Germinal center (tissue), 1 donor: ENCODE measurements at regions not wholly inside any gene's neighbourhood (a gene's known extent, or its start where the extent isn't known, plus 50 kb on each side); places are given as distances from the start of the nearest gene placed in this dataset.

Source experiments
- DNase-seq: peaks from one replicate; pipeline ENCODE4 v3.0.0; 2012; ENCODE audit warnings: mixed read lengths, low spot score

- no peak for DNase-seq
Measured at GRCh38 chr10:78938695-78939672, 129.8 kb upstream of the ZMIZ1 start.

GRCh38 chr10:78942091-78942501, 126.7 kb upstream of the ZMIZ1 start:
- no peak for DNase-seq

- no peak for DNase-seq
Measured at GRCh38 chr10:78944723-78945312, 123.9 kb upstream of the ZMIZ1 start.

- DNase-seq: no peak
Measured at GRCh38 chr10:78945838-78946237, 122.9 kb upstream of the ZMIZ1 start.

- no peak for DNase-seq
Measured at GRCh38 chr10:78947226-78947625, 121.5 kb upstream of the ZMIZ1 start.

GRCh38 chr10:78947733-78948132, 121.0 kb upstream of the ZMIZ1 start:
- no peak for DNase-seq

GRCh38 chr10:78948621-78949030, 120.1 kb upstream of the ZMIZ1 start:
- no peak for DNase-seq

- no peak for DNase-seq
Measured at GRCh38 chr10:78950656-78951587, 117.8 kb upstream of the ZMIZ1 start.

GRCh38 chr10:78952030-78952429, 116.7 kb upstream of the ZMIZ1 start:
- DNase-seq: no peak

- DNase-seq: no peak
Measured at GRCh38 chr10:78952686-78953085, 116.1 kb upstream of the ZMIZ1 start.

GRCh38 chr10:78953113-78953798, 115.5 kb upstream of the ZMIZ1 start:
- DNase-seq: no peak

- no peak for DNase-seq
Measured at GRCh38 chr10:78953799-78954297, 114.9 kb upstream of the ZMIZ1 start.

- no peak for DNase-seq
Measured at GRCh38 chr10:78954689-78955088, 114.1 kb upstream of the ZMIZ1 start.

GRCh38 chr10:78955206-78955605, 113.6 kb upstream of the ZMIZ1 start:
- no peak for DNase-seq

GRCh38 chr10:78956391-78956790, 112.4 kb upstream of the ZMIZ1 start:
- DNase-seq: no peak

- no peak for DNase-seq
Measured at GRCh38 chr10:78957471-78958039, 111.2 kb upstream of the ZMIZ1 start.

- DNase-seq: no peak
Measured at GRCh38 chr10:78959217-78959923, 109.4 kb upstream of the ZMIZ1 start.

- no peak for DNase-seq
Measured at GRCh38 chr10:78959924-78960285, 108.9 kb upstream of the ZMIZ1 start.

- no peak for DNase-seq
Measured at GRCh38 chr10:78960316-78960800, 108.4 kb upstream of the ZMIZ1 start.

GRCh38 chr10:78961760-78962159, 107.0 kb upstream of the ZMIZ1 start:
- no peak for DNase-seq
